Astrocyte (in vitro differentiated cells and primary cell): ENCODE measurements at regions not wholly inside any gene's neighbourhood (a gene's known extent, or its start where the extent isn't known, plus 50 kb on each side); places are given as distances from the start of the nearest gene placed in this dataset.

Experiments
- DNase-seq: peaks from one replicate; pipeline ENCODE4 v3.0.0-alpha.2; 2010; ENCODE audit warnings: low read depth
- FAIRE-seq: peaks from 2 replicates; lab custom pipeline; 2011; peaks lifted over from hg19 to GRCh38; lab: Jason Lieb, UNC
- H2AFZ ChIP-seq: 2 replicates; pipeline ENCODE4 v1.6.0; 2012; ENCODE audit warnings: low read depth, low read length, inconsistent platforms
- H3K27ac ChIP-seq: 2 replicates; pipeline ENCODE4 v1.5.1; 2011; ENCODE audit warnings: low read depth, low read length, inconsistent platforms
- H3K27me3 ChIP-seq: 2 replicates; pipeline ENCODE4 v1.6.0; 2011; ENCODE audit warnings: low read length, inconsistent platforms; ENCODE audit not compliant: insufficient read depth
- H3K36me3 ChIP-seq: 2 replicates; pipeline ENCODE4 v1.5.1; 2011; ENCODE audit warnings: low read length, inconsistent platforms; ENCODE audit not compliant: insufficient read depth
- H3K4me1 ChIP-seq: 2 replicates; pipeline ENCODE4 v1.5.1; 2011; ENCODE audit warnings: low read length, inconsistent platforms; ENCODE audit not compliant: insufficient read depth
- H3K4me2 ChIP-seq: 2 replicates; pipeline ENCODE4 v1.6.0; 2012; ENCODE audit warnings: low read length, inconsistent platforms
- H3K4me3 ChIP-seq: 2 replicates; pipeline ENCODE4 v1.5.1; 2011; ENCODE audit warnings: low read depth, mild to moderate bottlenecking, low read length, inconsistent platforms; ENCODE audit not compliant: insufficient read depth
- H3K79me2 ChIP-seq: 2 replicates; pipeline ENCODE4 v1.6.0; 2012; ENCODE audit warnings: mild to moderate bottlenecking, low read length, inconsistent platforms; ENCODE audit not compliant: insufficient read depth
- H3K9ac ChIP-seq: 2 replicates; pipeline ENCODE4 v1.6.0; 2012; ENCODE audit warnings: mild to moderate bottlenecking, low read length, inconsistent platforms
- H3K9me3 ChIP-seq: 2 replicates; pipeline ENCODE4 v1.5.1; 2012; ENCODE audit warnings: low read depth, mild to moderate bottlenecking, low read length, inconsistent platforms; ENCODE audit not compliant: insufficient read depth
- H4K20me1 ChIP-seq: 2 replicates; pipeline ENCODE4 v1.6.0; 2012; ENCODE audit warnings: low read length, inconsistent platforms; ENCODE audit not compliant: insufficient read depth
- H3K27ac Mint-ChIP-seq: one replicate; pipeline ENCODE4 v1.8.0; 2021; ENCODE audit warnings: mild to moderate bottlenecking, mixed read lengths; ENCODE audit not compliant: unreplicated experiment
- H3K27me3 Mint-ChIP-seq: one replicate; pipeline ENCODE4 v1.8.0; 2021; ENCODE audit warnings: low read depth, mixed read lengths; ENCODE audit not compliant: unreplicated experiment
- H3K36me3 Mint-ChIP-seq: one replicate; pipeline ENCODE4 v1.8.0; 2021; ENCODE audit warnings: low read depth, mixed read lengths; ENCODE audit not compliant: unreplicated experiment
- H3K4me1 Mint-ChIP-seq: one replicate; pipeline ENCODE4 v1.8.0; 2021; ENCODE audit warnings: low read depth, mixed read lengths; ENCODE audit not compliant: unreplicated experiment
- H3K4me3 Mint-ChIP-seq: one replicate; pipeline ENCODE4 v1.8.0; 2021; ENCODE audit warnings: mild to moderate bottlenecking, moderate library complexity, mixed read lengths; ENCODE audit not compliant: unreplicated experiment
- H3K9me3 Mint-ChIP-seq: one replicate; pipeline ENCODE4 v1.8.0; 2021; ENCODE audit warnings: mild to moderate bottlenecking, mixed read lengths; ENCODE audit not compliant: unreplicated experiment
- EZH2 ChIP-seq: IDR thresholded peaks from 2 replicates; pipeline ENCODE4 v1.6.1; 2012; ENCODE audit warnings: mild to moderate bottlenecking, low read length, inconsistent platforms; ENCODE audit not compliant: insufficient read depth
- TF ChIP-seq, protein P1 (sequence below): IDR thresholded peaks from 2 replicates; pipeline ENCODE4 v1.5.1; 2011; ENCODE audit warnings: low read depth, mild to moderate bottlenecking, inconsistent platforms, low read length, moderate library complexity; ENCODE audit not compliant: insufficient read depth

DNA sequence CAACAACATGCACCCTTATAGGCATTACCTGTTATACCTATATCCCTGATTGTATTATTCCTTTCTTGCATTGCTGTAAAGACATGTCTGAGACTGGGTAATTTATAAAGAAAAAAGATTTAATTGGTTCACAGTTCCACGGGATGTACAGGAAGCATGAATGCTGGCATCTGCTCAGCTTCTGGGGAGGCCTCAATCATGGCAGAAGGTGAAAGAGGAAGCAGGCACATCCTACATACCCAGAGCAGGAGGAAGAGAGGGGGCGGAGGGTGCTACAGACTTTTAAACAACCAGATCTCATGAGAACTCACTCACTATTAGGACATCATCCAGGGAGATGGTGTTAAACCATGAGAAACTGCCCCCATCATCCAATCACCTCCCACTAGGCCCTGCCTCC is 191.7 kb upstream of the SPHKAP start:
- Mint-ChIP-seq H3K9me3 (no peaks in the 10 kb centered on the region), H3K27me3 (no peaks in the 10 kb centered on the region), H3K36me3 (no peaks in the 10 kb centered on the region), H3K4me1 (no peaks in the 10 kb centered on the region), H3K27ac (no peak overlapping the region), H3K4me3 (no peak overlapping the region)
- Histone ChIP-seq H3K9ac (no peak overlapping the region), H3K4me1 (no peaks in the 10 kb centered on the region), H3K27ac (no peak overlapping the region), H4K20me1 (no peaks in the 10 kb centered on the region), H3K36me3 (no peaks in the 10 kb centered on the region), H3K79me2 (no peaks in the 10 kb centered on the region), H3K27me3 (no peaks in the 10 kb centered on the region), H3K4me2 (no peak overlapping the region), H3K9me3 (peaks cover 2% of the 10 kb centered on the region), H2AFZ (no peak overlapping the region), H3K4me3 (no peak overlapping the region)
- TF ChIP-seq, protein P1, sequence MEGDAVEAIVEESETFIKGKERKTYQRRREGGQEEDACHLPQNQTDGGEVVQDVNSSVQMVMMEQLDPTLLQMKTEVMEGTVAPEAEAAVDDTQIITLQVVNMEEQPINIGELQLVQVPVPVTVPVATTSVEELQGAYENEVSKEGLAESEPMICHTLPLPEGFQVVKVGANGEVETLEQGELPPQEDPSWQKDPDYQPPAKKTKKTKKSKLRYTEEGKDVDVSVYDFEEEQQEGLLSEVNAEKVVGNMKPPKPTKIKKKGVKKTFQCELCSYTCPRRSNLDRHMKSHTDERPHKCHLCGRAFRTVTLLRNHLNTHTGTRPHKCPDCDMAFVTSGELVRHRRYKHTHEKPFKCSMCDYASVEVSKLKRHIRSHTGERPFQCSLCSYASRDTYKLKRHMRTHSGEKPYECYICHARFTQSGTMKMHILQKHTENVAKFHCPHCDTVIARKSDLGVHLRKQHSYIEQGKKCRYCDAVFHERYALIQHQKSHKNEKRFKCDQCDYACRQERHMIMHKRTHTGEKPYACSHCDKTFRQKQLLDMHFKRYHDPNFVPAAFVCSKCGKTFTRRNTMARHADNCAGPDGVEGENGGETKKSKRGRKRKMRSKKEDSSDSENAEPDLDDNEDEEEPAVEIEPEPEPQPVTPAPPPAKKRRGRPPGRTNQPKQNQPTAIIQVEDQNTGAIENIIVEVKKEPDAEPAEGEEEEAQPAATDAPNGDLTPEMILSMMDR, result no peak
- DNase-seq (no peak), FAIRE-seq (no peak)

DNA sequence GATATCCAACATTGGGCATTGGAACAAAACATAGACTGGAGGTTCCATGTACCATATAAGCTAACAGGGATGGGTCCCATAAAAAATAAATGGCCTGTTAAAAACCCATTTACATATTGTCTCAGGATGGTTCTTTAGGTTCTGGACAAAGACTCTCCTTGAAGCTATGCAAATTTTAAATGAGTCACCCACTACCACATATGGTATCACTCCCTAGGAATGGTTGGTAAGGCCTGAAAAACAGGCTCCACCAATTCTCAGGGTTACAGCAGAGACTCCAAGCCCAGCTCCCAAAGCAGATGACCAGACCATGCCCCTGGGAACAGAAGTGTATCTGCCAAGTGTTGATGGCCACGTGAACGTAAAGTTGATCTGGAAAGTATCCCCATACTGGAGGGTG is 190.7 kb upstream of the SPHKAP start:
- H3K4me1 ChIP-seq, result no peaks in the 10 kb centered on the region
- peaks cover 2% of the 10 kb centered on the region for H3K9me3 ChIP-seq
- Mint-ChIP-seq H3K4me3 (no peak overlapping the region), H3K4me1 (no peaks in the 10 kb centered on the region), H3K36me3 (no peaks in the 10 kb centered on the region), H3K27ac (no peak overlapping the region), H3K9me3 (no peaks in the 10 kb centered on the region), H3K27me3 (no peaks in the 10 kb centered on the region)
- no peak overlapping the region for H2AFZ ChIP-seq
- no peak for DNase-seq
- H3K4me2 ChIP-seq, result no peak overlapping the region
- no peak overlapping the region for H3K4me3 ChIP-seq
- FAIRE-seq, result no peak
- H3K9ac ChIP-seq, result no peak overlapping the region
- no peaks in the 10 kb centered on the region for H3K36me3 ChIP-seq
- H4K20me1 ChIP-seq, result no peaks in the 10 kb centered on the region
- H3K79me2 ChIP-seq, result no peaks in the 10 kb centered on the region
- TF ChIP-seq, protein P1, result no peak
- TF ChIP-seq EZH2, result no peak
- H3K27ac ChIP-seq, result no peak overlapping the region
- H3K27me3 ChIP-seq, result no peaks in the 10 kb centered on the region

DNA sequence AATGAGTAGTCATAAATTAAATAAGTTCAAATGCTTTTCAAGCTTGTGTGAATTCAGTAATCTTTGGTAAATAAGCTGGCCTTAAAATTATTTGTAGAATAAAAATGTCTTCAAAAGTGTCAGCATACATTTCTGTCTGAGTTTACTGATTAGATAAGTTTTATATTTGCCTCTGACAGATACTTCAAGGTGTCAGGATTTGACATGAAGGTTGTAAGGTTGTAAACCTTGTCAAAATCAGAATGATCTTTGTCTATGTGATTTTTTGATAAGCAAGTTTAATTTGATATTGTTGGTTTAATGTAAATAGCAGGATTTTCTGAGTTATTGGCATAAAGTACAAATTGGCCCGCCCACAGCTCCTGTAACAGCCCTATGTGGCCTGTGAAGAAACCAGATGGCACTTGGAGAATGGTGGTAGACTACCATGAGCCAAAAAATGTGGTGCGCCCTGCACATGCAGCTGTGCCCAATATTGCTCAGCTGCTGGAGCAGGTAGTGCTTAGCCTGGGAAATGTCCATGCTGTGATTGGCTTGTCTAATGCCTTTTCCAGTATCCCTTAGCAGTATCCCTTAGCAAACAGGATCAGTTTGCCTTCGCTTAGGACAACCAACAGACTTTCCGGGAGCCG is 188.0 kb upstream of the SPHKAP start:
- H3K4me3 Mint-ChIP-seq, result no peak overlapping the region
- no peaks in the 10 kb centered on the region for H3K27me3 Mint-ChIP-seq
- no peaks in the 10 kb centered on the region for H3K4me1 Mint-ChIP-seq
- FAIRE-seq (no peak), DNase-seq (no peak)
- H3K4me1 ChIP-seq, result no peaks in the 10 kb centered on the region
- no peak overlapping the region for H3K9ac ChIP-seq
- H2AFZ ChIP-seq, result no peak overlapping the region
- H3K79me2 ChIP-seq, result no peaks in the 10 kb centered on the region
- no peaks in the 10 kb centered on the region for H3K27me3 ChIP-seq
- H3K27ac Mint-ChIP-seq, result no peak overlapping the region
- H4K20me1 ChIP-seq, result no peaks in the 10 kb centered on the region
- no peaks in the 10 kb centered on the region for H3K36me3 ChIP-seq
- no peaks in the 10 kb centered on the region for H3K36me3 Mint-ChIP-seq
- TF ChIP-seq, protein P1, result no peak
- TF ChIP-seq EZH2, result no peak
- no peak overlapping the region for H3K27ac ChIP-seq
- H3K9me3 Mint-ChIP-seq, result no peaks in the 10 kb centered on the region
- H3K4me2 ChIP-seq, result no peak overlapping the region
- peaks cover 2% of the 10 kb centered on the region for H3K9me3 ChIP-seq
- H3K4me3 ChIP-seq, result no peak overlapping the region
